ENCODE measurements at regions not wholly inside any gene's neighbourhood (a gene's known extent, or its start where the extent isn't known, plus 50 kb on each side); places are given as distances from the start of the nearest gene placed in this dataset.

- TF ChIP-seq, protein P1, sequence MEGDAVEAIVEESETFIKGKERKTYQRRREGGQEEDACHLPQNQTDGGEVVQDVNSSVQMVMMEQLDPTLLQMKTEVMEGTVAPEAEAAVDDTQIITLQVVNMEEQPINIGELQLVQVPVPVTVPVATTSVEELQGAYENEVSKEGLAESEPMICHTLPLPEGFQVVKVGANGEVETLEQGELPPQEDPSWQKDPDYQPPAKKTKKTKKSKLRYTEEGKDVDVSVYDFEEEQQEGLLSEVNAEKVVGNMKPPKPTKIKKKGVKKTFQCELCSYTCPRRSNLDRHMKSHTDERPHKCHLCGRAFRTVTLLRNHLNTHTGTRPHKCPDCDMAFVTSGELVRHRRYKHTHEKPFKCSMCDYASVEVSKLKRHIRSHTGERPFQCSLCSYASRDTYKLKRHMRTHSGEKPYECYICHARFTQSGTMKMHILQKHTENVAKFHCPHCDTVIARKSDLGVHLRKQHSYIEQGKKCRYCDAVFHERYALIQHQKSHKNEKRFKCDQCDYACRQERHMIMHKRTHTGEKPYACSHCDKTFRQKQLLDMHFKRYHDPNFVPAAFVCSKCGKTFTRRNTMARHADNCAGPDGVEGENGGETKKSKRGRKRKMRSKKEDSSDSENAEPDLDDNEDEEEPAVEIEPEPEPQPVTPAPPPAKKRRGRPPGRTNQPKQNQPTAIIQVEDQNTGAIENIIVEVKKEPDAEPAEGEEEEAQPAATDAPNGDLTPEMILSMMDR (IDR thresholded peaks at IDR 0.05; ENCODE audit: insufficient read depth, low read length) = no peak
- TF ChIP-seq POLR2AphosphoS5 (IDR thresholded peaks at IDR 0.05; ENCODE audit: low read depth) (no peak), SPI1 (IDR thresholded peaks at IDR 0.05; ENCODE audit: borderline replicate concordance, low read depth) (no peak), GABPA (IDR thresholded peaks at IDR 0.05; ENCODE audit: low read depth) (no peak), REST (IDR thresholded peaks at IDR 0.05; ENCODE audit: insufficient replicate concordance, low read depth) (no peak)
These were observed 379.0 kb upstream of the NXPH2 start for GRCh38 chr2:139159177-139159576.
